ENCODE measurements at regions not wholly inside any gene's neighbourhood (a gene's known extent, or its start where the extent isn't known, plus 50 kb on each side); places are given as distances from the start of the nearest gene placed in this dataset.

- TF ChIP-seq CTCF (conservative IDR thresholded peaks at IDR 0.05 in 1 of 2, IDR thresholded peaks at IDR 0.05 in 1 of 2; ENCODE audit: low read depth in 1 of 2, low read length in 2 of 2): no peak
- no peak for TF ChIP-seq EZH2 (IDR thresholded peaks at IDR 0.05; ENCODE audit: low read length, missing control alignments)
These were observed 51.1 kb upstream of the SLC47A1 start for GRCh38 chr17:19482576-19482975.

Data from fibroblast of lung (primary cell).